ENCODE measurements at regions not wholly inside any gene's neighbourhood (a gene's known extent, or its start where the extent isn't known, plus 50 kb on each side); places are given as distances from the start of the nearest gene placed in this dataset.
A peak's percentile ranks its signal among the peaks of the same experiment; 100 is the strongest.
"Not testable (repeated sequence)": the region's sequence is repeated elsewhere in the genome, so short reads cannot be mapped to it uniquely, and the experiment has no call there.

DNA sequence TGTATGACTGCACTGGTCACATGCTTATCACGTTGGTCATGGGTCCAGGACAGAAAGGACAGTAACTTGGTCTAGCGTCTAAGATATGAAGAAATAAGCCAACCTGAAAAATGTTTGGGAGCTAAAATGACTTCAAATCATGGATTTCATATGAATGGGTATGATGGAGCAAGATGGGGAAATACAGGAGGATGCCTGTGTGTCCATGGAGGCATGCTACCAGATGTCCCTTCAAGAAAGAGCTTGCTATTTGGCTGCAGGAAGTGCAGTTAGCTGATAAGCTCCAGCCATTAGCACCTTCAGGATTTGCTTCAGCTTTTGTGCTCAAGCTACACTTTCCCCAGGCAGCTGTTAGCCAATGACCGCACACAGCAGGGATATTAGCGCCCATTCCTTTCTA, 164.6 kb upstream of the THBS1 start:
- no peak overlapping the region for H3K9ac ChIP-seq (ENCODE audit: low read length)
- H3K27ac ChIP-seq (ENCODE audit: low read length), result no peak overlapping the region
- no peaks in the 10 kb centered on the region for H3K9me3 ChIP-seq (ENCODE audit: control insufficient read depth, low read depth, low read length)
- H3K27me3 ChIP-seq (ENCODE audit: control insufficient read depth, insufficient read depth, low read length), result no peaks in the 10 kb centered on the region
- H3K4me3 ChIP-seq (ENCODE audit: low read length), result no peak overlapping the region
- H3K36me3 ChIP-seq (ENCODE audit: control insufficient read depth, low read depth, low read length), result no peaks in the 10 kb centered on the region
- peaks cover 9% of the 10 kb centered on the region for H3K4me1 ChIP-seq (ENCODE audit: control insufficient read depth, low read depth, low read length)

GRCh38 chr15:39417366-39418134, 163.3 kb upstream of the THBS1 start:
- Histone ChIP-seq H3K27me3 (ENCODE audit: control insufficient read depth, insufficient read depth, low read length) (no peaks in the 10 kb centered on the region), H3K27ac (ENCODE audit: low read length) (no peak overlapping the region), H3K36me3 (ENCODE audit: control insufficient read depth, low read depth, low read length) (no peaks in the 10 kb centered on the region), H3K9ac (ENCODE audit: low read length) (no peak overlapping the region), H3K9me3 (ENCODE audit: control insufficient read depth, low read depth, low read length) (no peaks in the 10 kb centered on the region), H3K4me3 (ENCODE audit: low read length) (no peak overlapping the region), H3K4me1 (ENCODE audit: control insufficient read depth, low read depth, low read length) (peaks cover 9% of the 10 kb centered on the region)

- no peak overlapping the region for H3K4me3 ChIP-seq (ENCODE audit: low read length)
- H3K27me3 ChIP-seq (ENCODE audit: control insufficient read depth, insufficient read depth, low read length), result no peaks in the 10 kb centered on the region
- H3K36me3 ChIP-seq (ENCODE audit: control insufficient read depth, low read depth, low read length), result no peaks in the 10 kb centered on the region
- no peak overlapping the region for H3K27ac ChIP-seq (ENCODE audit: low read length)
- no peak overlapping the region for H3K9ac ChIP-seq (ENCODE audit: low read length)
- H3K9me3 ChIP-seq (ENCODE audit: control insufficient read depth, low read depth, low read length), result no peaks in the 10 kb centered on the region
- H3K4me1 ChIP-seq (ENCODE audit: control insufficient read depth, low read depth, low read length), result peaks cover 9% of the 10 kb centered on the region
These were observed 161.2 kb upstream of the THBS1 start for GRCh38 chr15:39419651-39420050.

DNA sequence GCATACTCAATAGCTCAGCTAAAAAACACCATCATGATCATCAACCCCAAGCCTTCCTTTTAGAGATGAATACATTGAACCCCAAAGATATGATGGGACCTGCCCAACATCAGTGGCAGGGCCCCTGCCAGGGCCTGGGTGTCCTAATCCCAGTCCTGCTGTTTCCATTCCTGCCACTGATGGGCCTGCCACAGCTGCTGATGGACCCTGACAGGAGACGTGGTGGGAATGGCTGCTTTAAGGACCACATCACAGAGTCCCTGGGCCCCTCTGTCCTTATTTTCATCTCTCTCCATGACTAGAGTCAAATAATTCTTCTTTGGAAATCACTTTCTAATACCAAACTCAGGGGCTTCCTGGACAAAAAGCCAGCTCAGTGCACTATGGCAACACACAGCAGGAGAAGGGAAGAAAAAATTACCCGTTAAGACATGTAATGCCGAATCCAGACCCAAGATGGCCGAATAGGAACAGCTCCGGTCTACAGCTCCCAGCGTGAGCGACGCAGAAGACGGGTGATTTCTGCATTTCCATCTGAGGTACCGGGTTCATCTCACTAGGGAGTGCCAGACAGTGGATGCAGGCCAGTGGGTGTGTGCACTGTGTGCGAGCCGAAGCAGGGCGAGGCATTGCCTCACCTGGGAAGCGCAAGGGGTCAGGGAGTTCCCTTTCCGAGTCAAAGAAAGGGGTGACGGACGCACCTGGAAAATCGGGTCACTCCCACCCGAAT, 160.6 kb upstream of the THBS1 start:
- H3K27me3 ChIP-seq (ENCODE audit: control insufficient read depth, insufficient read depth, low read length); H3K36me3 ChIP-seq (ENCODE audit: control insufficient read depth, low read depth, low read length); H3K9me3 ChIP-seq (ENCODE audit: control insufficient read depth, low read depth, low read length); H3K27ac ChIP-seq (ENCODE audit: low read length); H3K4me1 ChIP-seq (ENCODE audit: control insufficient read depth, low read depth, low read length); H3K9ac ChIP-seq (ENCODE audit: low read length): not testable (repeated sequence)
- peak overlapping the region; percentile 22 for H3K4me3 ChIP-seq (ENCODE audit: low read length)

DNA sequence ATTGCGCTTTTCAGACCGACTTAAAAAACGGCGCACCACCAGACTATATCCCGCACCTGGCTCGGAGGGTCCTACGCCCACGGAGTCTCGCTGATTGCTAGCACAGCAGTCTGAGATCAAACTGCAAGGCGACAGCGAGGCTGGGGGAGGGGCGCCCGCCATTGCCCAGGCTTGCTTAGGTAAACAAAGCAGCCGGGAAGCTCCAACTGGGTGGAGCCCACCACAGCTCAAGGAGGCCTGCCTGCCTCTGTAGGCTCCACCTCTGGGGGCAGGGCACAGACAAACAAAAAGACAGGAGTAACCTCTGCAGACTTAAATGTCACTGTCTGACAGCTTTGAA, 160.1 kb upstream of the THBS1 start:
- H3K4me1 ChIP-seq (ENCODE audit: control insufficient read depth, low read depth, low read length); H3K27ac ChIP-seq (ENCODE audit: low read length); H3K9me3 ChIP-seq (ENCODE audit: control insufficient read depth, low read depth, low read length); H3K9ac ChIP-seq (ENCODE audit: low read length); H3K36me3 ChIP-seq (ENCODE audit: control insufficient read depth, low read depth, low read length); H3K27me3 ChIP-seq (ENCODE audit: control insufficient read depth, insufficient read depth, low read length); H3K4me3 ChIP-seq (ENCODE audit: low read length): not testable (repeated sequence)

GRCh38 chr15:39426552-39427532, 154.0 kb upstream of the THBS1 start:
- H3K9me3 ChIP-seq (ENCODE audit: control insufficient read depth, low read depth, low read length), result no peaks in the 10 kb centered on the region
- H3K36me3 ChIP-seq (ENCODE audit: control insufficient read depth, low read depth, low read length), result no peaks in the 10 kb centered on the region
- H3K9ac ChIP-seq (ENCODE audit: low read length), result no peak overlapping the region
- H3K4me1 ChIP-seq (ENCODE audit: control insufficient read depth, low read depth, low read length), result no peaks in the 10 kb centered on the region
- H3K27ac ChIP-seq (ENCODE audit: low read length), result no peak overlapping the region
- no peak overlapping the region for H3K4me3 ChIP-seq (ENCODE audit: low read length)
- no peaks in the 10 kb centered on the region for H3K27me3 ChIP-seq (ENCODE audit: control insufficient read depth, insufficient read depth, low read length)

DNA sequence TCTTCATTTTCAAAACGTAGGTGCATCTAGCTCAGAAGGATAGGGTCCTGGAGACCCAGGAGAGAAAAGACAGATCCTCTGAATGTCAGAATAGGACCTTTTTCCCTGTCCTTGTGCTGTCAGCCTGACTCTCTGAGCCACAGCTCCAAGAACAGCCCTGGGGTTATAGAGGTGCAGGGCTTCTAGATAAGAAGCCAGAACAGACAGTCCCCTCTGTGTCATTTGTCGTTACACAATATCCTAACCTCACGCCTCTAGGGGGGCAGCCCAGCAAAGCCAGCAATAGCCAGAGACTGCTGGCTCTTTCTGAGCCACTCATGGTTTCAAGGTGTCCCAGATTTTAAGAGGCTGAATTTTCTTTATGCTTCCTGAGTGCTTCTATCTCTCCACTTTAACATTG, 153.2 kb upstream of the THBS1 start:
- Histone ChIP-seq H3K4me1 (ENCODE audit: control insufficient read depth, low read depth, low read length) (no peaks in the 10 kb centered on the region), H3K9me3 (ENCODE audit: control insufficient read depth, low read depth, low read length) (no peaks in the 10 kb centered on the region), H3K27ac (ENCODE audit: low read length) (no peak overlapping the region), H3K27me3 (ENCODE audit: control insufficient read depth, insufficient read depth, low read length) (no peaks in the 10 kb centered on the region), H3K4me3 (ENCODE audit: low read length) (no peak overlapping the region), H3K9ac (ENCODE audit: low read length) (no peak overlapping the region), H3K36me3 (ENCODE audit: control insufficient read depth, low read depth, low read length) (no peaks in the 10 kb centered on the region)

GRCh38 chr15:39429898-39430357, 151.0 kb upstream of the THBS1 start:
- Histone ChIP-seq H3K4me1 (ENCODE audit: control insufficient read depth, low read depth, low read length) (peaks cover 8% of the 10 kb centered on the region), H3K27ac (ENCODE audit: low read length) (no peak overlapping the region), H3K27me3 (ENCODE audit: control insufficient read depth, insufficient read depth, low read length) (no peaks in the 10 kb centered on the region), H3K4me3 (ENCODE audit: low read length) (no peak overlapping the region), H3K9me3 (ENCODE audit: control insufficient read depth, low read depth, low read length) (no peaks in the 10 kb centered on the region), H3K9ac (ENCODE audit: low read length) (no peak overlapping the region), H3K36me3 (ENCODE audit: control insufficient read depth, low read depth, low read length) (no peaks in the 10 kb centered on the region)

GRCh38 chr15:39430389-39430788, 150.5 kb upstream of the THBS1 start:
- no peak overlapping the region for H3K9ac ChIP-seq (ENCODE audit: low read length)
- H3K4me1 ChIP-seq (ENCODE audit: control insufficient read depth, low read depth, low read length), result peaks cover 13% of the 10 kb centered on the region
- H3K36me3 ChIP-seq (ENCODE audit: control insufficient read depth, low read depth, low read length), result no peaks in the 10 kb centered on the region
- no peak overlapping the region for H3K27ac ChIP-seq (ENCODE audit: low read length)
- no peaks in the 10 kb centered on the region for H3K9me3 ChIP-seq (ENCODE audit: control insufficient read depth, low read depth, low read length)
- H3K27me3 ChIP-seq (ENCODE audit: control insufficient read depth, insufficient read depth, low read length), result no peaks in the 10 kb centered on the region
- H3K4me3 ChIP-seq (ENCODE audit: low read length), result no peak overlapping the region

DNA sequence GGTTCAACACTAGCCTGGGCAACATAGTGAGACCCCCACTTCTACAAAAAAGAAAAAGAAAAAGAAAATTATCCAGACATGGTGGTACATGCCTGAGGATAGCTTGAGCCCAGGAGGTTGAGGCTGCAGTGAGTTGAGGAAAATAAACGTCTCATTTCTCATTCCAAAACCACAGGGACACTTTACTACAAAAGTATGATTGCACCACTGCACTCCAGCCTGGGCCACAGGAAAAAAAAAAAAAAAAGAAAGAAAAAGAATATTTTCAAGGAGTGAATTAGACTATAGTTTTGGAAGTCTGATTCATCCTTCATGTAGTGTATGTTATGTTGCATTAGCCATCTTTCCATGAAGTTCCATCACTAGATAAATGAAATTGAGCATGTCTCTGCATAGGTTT, 149.5 kb upstream of the THBS1 start:
- no peak overlapping the region for H3K9ac ChIP-seq (ENCODE audit: low read length)
- no peaks in the 10 kb centered on the region for H3K36me3 ChIP-seq (ENCODE audit: control insufficient read depth, low read depth, low read length)
- no peaks in the 10 kb centered on the region for H3K9me3 ChIP-seq (ENCODE audit: control insufficient read depth, low read depth, low read length)
- H3K27ac ChIP-seq (ENCODE audit: low read length), result no peak overlapping the region
- peaks cover 18% of the 10 kb centered on the region for H3K4me1 ChIP-seq (ENCODE audit: control insufficient read depth, low read depth, low read length)
- no peak overlapping the region for H3K4me3 ChIP-seq (ENCODE audit: low read length)
- no peaks in the 10 kb centered on the region for H3K27me3 ChIP-seq (ENCODE audit: control insufficient read depth, insufficient read depth, low read length)

DNA sequence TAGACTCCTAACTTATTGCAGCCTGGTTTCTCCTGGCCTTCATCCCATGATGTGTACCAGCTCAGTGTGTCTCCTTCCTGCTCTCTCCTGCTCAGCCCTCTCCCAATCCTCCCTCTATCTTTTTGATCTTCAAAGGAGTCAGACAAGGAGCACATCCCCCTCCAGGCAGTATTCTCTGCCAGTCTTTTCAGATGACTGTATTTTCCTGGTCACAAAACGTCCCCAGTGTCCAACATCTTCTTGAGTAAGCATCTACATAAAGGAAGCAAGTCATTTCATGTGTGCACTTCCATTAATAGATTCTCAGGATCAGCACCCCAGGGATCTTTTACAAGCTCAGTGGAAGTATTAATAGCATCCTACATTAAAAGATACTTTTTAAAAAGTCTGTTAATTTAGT, 148.9 kb upstream of the THBS1 start:
- no peaks in the 10 kb centered on the region for H3K9me3 ChIP-seq (ENCODE audit: control insufficient read depth, low read depth, low read length)
- H3K27me3 ChIP-seq (ENCODE audit: control insufficient read depth, insufficient read depth, low read length), result no peaks in the 10 kb centered on the region
- H3K9ac ChIP-seq (ENCODE audit: low read length), result no peak overlapping the region
- H3K27ac ChIP-seq (ENCODE audit: low read length), result no peak overlapping the region
- peaks cover 18% of the 10 kb centered on the region for H3K4me1 ChIP-seq (ENCODE audit: control insufficient read depth, low read depth, low read length)
- no peaks in the 10 kb centered on the region for H3K36me3 ChIP-seq (ENCODE audit: control insufficient read depth, low read depth, low read length)
- no peak overlapping the region for H3K4me3 ChIP-seq (ENCODE audit: low read length)
